Upper lobe of right lung (tissue), 1 donor: ENCODE measurements at regions not wholly inside any gene's neighbourhood (a gene's known extent, or its start where the extent isn't known, plus 50 kb on each side); places are given as distances from the start of the nearest gene placed in this dataset.

Experiments used
- ATAC-seq: fragments of 200-7000 bp; cut with Tn5 transposase; one replicate; pipeline ENCODE4 v1.9.1; 2020; ENCODE audit warnings: mild to moderate bottlenecking, moderate library complexity
- DNase-seq: peaks from one replicate; pipeline ENCODE4 v3.0.0-alpha.2; 2020
- H3K27ac ChIP-seq: fragments of 200-600 bp; one replicate; pipeline ENCODE4 v1.8.0; 2022
- H3K27me3 ChIP-seq: fragments of 200-600 bp; one replicate; pipeline ENCODE4 v1.8.0; 2022; ENCODE audit warnings: mild to moderate bottlenecking
- H3K36me3 ChIP-seq: fragments of 200-600 bp; one replicate; pipeline ENCODE4 v1.8.0; 2022
- H3K4me1 ChIP-seq: fragments of 200-600 bp; one replicate; pipeline ENCODE4 v1.8.0; 2022
- H3K4me3 ChIP-seq: fragments of 200-600 bp; one replicate; pipeline ENCODE4 v1.8.0; 2022; ENCODE audit warnings: mild to moderate bottlenecking
- H3K9me3 ChIP-seq: fragments of 200-600 bp; one replicate; pipeline ENCODE4 v1.8.0; 2022
- intact Hi-C: fragments of 100-400 bp; cut with DNase I; formaldehyde crosslinking; loops from one replicate; pipeline ENCODE4 v1.11.0; 2022
- TF ChIP-seq, protein P1 (sequence below): fragments of 200-600 bp; IDR thresholded peaks from one replicate; pipeline ENCODE4 v1.8.0; 2022; ENCODE audit warnings: antibody characterized with exemption
- donor health status: DM: no; HTN: yes; CAD: no; lungs with severe emphysema.

DNA sequence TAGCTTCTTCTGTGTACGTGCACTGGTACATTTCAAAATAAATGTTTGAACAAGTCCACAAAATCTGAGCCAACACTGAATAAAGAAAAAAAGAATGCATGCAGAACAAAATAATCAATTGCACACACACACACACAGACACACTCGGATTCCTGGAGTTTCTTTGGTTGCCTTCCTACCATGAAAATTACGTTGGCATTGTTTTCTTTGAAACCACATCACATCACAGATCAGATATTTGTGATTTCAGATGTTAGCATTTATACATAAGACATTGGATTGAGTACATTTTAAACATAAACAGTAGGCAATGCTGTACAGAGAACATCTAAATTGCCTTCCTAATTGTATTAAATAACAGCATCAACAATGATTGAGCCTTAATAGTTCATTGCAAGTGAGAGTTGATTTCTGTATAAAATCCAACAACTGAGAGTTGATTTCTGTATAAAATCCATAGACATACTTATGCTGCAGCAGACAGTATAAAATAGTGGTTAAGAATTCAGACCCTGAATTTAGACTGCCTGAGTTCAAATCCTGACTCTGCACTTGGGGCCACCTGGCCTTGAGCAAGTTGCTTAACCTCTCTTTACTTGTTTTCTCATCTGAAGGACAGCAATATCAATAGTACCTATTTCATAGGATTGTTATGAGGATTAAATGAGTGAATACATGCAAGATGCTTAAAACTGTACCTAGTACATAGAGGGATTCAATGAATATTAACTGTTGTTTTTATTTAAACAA is 101.7 kb upstream of the IFNE start:
- intact Hi-C loops: no loop called here
- TF ChIP-seq, protein P1, sequence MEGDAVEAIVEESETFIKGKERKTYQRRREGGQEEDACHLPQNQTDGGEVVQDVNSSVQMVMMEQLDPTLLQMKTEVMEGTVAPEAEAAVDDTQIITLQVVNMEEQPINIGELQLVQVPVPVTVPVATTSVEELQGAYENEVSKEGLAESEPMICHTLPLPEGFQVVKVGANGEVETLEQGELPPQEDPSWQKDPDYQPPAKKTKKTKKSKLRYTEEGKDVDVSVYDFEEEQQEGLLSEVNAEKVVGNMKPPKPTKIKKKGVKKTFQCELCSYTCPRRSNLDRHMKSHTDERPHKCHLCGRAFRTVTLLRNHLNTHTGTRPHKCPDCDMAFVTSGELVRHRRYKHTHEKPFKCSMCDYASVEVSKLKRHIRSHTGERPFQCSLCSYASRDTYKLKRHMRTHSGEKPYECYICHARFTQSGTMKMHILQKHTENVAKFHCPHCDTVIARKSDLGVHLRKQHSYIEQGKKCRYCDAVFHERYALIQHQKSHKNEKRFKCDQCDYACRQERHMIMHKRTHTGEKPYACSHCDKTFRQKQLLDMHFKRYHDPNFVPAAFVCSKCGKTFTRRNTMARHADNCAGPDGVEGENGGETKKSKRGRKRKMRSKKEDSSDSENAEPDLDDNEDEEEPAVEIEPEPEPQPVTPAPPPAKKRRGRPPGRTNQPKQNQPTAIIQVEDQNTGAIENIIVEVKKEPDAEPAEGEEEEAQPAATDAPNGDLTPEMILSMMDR: no peak

DNA sequence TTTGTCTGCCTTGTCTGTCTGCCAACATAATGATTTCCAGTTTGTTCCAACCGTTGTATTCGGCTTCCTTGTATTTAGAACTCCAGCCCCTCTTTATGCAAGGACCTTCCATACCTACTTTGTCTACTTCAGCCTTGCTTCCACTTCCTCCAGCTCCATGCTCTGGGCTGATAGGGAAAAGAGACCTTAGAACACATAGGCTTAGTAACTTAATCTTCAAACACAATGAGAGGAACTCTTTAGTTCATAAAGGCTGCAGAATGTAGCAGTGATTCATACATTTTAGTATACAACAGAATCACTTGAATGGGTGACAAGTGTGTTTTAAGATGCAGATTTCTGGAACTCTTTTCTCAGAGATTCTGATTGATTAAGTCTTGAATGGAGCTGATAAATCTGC is 102.8 kb upstream of the IFNE start:
- Histone ChIP-seq H3K4me3 (no peak overlapping the region), H3K9me3 (no peaks in the 10 kb centered on the region), H3K4me1 (no peaks in the 10 kb centered on the region), H3K36me3 (no peaks in the 10 kb centered on the region), H3K27ac (no peak overlapping the region), H3K27me3 (no peaks in the 10 kb centered on the region)
- TF ChIP-seq, protein P1: no peak
- DNase-seq (no peak), ATAC-seq (no peak)
- intact Hi-C loops: no loop called here

More for the DNA sequence above, 101.7 kb upstream of the IFNE start:
- H3K27ac ChIP-seq: no peak overlapping the region
- no peaks in the 10 kb centered on the region for H3K4me1 ChIP-seq
- H3K4me3 ChIP-seq: no peak overlapping the region
- no peak for DNase-seq
- ATAC-seq: no peak
- no peaks in the 10 kb centered on the region for H3K9me3 ChIP-seq
- H3K27me3 ChIP-seq: no peaks in the 10 kb centered on the region
- no peaks in the 10 kb centered on the region for H3K36me3 ChIP-seq

GRCh38 chr9:21585756-21586752 is 103.9 kb upstream of the IFNE start:
- Histone ChIP-seq H3K4me3 (no peak overlapping the region), H3K36me3 (no peaks in the 10 kb centered on the region), H3K4me1 (no peaks in the 10 kb centered on the region), H3K27ac (no peak overlapping the region), H3K27me3 (no peaks in the 10 kb centered on the region), H3K9me3 (no peaks in the 10 kb centered on the region)
- intact Hi-C loops: no loop called here
- TF ChIP-seq, protein P1: no peak
- no peak for ATAC-seq
- no peak for DNase-seq

GRCh38 chr9:21589344-21590056 is 107.4 kb upstream of the IFNE start:
- Histone ChIP-seq H3K4me1 (no peaks in the 10 kb centered on the region), H3K4me3 (no peak overlapping the region), H3K27ac (no peak overlapping the region), H3K9me3 (no peaks in the 10 kb centered on the region), H3K27me3 (no peaks in the 10 kb centered on the region), H3K36me3 (no peaks in the 10 kb centered on the region)
- no peak for DNase-seq
- ATAC-seq: no peak
- intact Hi-C loops: no loop called here
- TF ChIP-seq, protein P1: no peak
